ENCODE measurements at regions not wholly inside any gene's neighbourhood (a gene's known extent, or its start where the extent isn't known, plus 50 kb on each side); places are given as distances from the start of the nearest gene placed in this dataset.

DNA sequence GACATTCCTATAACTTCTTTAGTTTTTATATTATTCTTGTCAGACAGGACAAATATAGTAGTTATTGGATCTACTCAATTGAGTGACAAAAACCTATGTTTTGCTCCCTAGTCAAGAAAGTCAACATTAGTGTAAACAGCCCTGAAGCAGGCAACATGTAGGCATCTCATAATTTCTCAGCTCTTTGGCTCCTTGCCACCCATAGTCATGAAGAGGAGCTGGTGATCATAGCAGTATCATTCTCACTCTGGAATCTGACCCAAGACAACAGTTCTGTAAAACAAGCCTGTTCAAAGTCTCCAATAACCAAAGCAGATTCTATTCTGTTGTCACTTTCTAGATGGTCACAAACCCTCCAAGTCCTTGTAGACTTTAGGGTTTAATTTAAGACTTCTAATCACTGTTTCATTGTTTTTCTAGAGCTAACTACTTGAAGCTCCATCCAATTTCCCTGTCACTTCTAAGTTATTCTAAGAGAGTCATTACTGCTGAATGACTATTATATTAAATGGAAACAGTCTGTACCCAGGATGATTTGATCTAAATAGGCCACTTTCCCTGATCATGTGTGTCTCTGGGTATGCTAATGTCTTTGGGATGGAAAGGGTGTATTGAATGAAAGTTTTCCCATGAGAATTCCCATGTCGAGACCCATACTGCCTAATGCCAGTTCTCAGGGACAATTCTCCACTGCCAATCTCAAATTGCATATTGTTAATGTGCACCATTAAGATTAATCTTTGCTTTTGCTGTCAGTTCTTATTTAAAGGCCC, 533.3 kb downstream of the ACTL7B start:
- DNase-seq, result no peak

DNA sequence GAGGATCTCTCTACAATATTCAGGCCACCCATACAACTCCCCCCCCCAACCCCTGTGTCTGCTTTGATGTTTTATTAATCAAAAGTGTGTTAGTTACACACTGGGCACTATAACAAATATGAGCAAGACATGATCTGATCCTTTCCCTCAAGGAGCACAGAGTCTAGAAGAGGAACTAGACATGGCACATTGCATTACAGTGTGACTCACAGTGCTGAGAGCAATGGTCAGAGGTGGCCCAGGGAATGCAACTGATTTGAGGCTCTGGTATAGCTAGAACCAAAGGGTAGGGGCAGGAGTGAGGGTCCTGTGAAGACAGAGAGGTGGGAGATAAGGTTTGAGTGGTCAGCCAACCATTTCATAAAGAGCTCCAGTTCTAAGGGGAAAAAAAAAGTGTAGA, 539.2 kb downstream of the ACTL7B start:
- DNase-seq, result no peak

DNA sequence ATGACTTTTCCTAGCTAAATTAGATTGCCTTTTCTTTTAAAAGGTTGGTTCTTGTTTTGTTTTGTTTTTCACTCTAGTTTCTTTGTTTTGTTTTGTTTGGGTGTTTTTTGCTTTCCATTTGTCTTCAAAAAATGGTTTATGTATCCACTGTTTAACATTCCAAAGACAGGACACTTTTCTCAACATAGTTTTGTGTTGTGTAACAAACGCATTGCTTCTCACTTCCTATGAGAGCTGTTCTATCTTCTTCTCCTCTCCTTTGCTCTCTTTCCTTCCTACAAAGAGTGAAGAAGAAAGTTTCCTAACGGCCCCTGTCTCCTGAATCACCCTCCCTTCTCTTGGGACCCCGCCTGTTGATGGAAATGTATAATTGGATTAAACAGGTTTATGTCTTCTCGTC, 539.7 kb downstream of the ACTL7B start:
- no peak for DNase-seq

DNA sequence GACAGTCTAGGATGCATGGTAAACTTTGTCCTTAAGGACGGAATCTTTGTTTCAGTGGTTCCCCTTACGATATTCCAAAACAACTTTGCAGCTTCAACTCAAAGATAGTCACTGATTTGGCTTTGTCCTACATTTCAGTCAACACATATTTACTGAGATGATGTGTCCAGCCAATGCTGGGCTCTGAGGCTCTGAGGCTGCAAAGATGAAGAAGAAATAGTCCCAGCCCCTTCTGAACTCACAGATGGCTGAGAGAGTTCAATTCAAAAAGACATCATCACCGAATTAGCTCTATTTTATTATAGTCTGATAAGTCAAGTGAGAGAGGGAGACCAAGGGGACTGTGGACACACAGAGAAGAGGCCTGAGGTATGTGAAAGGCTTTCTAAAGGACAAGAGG, 544.0 kb downstream of the ACTL7B start:
- DNase-seq, result no peak

DNA sequence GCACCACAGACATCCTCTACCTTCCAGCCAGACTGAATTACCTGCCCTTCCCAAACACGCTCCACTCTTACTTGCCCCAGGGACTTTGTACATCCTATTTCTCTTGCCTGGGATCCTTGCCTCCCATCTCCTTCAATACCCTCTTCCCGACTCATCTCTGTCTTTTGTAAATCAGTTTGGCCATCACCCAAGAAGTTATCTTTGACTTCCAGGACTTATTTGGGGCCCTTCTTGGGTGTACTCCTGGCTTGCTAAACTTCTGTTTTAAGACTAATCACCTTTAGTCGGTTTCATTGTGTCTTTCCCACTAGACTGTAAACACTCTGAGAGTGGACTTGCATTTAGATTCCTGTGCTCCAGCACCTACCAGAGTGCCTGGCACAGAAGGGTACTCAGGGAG, 545.6 kb downstream of the ACTL7B start:
- no peak for DNase-seq

DNA sequence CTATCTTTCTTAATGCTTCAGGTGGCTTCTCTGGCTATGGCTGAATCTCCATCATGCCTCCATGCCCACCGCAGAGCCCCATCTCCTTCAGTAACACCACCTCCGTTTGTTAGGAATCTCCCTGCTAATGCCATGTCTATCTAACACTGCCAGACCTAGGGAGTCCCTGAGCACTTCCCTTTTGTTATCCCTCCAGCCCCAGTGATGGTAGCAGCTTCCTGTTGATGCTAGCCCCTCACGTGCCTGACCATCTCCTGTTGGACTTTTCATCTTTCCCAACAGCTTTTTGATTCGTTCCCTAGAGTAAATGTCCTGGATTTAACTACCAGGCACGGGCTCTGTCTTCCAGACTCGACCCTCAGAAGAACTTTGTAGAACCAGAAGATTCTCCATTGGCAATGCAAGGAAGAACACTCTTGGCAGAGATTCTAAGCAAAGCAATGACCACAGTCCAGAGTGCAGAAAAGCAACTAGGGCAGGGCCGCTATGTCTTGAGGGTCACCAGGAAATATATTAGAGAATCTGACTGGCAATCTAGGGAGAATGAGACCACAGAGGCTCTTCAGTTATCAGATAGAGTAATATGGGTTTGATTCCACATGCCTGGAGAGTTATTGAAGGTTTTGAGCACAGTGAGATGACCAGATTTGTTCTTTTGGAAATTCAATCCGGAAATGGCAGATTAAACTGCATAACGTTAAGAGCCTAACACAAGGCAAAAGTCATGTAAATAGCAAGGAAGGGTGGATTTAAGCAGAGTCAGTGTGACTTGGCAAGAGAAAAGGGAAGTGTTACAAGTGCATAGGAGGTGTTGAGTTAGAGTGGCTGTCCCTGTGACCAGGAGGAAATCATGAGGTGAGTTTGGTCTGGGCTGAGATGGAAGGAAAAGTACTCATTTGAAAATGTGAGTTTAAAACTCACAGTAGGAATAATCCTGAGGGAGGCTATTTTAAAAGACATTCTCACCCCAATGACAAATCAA, 555.2 kb downstream of the ACTL7B start:
- DNase-seq, result no peak

DNA sequence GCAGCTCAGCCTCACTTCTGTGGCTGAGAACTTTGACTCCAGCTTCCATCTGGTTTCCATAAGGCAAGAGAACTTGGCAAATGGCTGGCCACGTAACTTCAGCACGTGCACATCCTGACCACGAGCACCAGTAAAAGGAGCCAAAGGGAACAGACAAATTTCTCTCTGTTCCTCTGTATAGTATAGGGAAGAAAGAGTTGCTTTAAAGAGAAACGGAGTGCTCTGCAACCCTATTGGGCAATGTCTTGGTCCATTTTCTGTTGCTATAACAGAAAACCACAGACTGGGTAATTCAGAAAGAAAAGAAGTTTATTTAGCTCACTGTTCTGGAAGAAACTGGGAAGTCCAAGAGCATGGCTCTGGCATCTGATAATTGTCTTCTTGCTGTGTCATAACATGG, 558.7 kb downstream of the ACTL7B start:
- no peak for DNase-seq

DNA sequence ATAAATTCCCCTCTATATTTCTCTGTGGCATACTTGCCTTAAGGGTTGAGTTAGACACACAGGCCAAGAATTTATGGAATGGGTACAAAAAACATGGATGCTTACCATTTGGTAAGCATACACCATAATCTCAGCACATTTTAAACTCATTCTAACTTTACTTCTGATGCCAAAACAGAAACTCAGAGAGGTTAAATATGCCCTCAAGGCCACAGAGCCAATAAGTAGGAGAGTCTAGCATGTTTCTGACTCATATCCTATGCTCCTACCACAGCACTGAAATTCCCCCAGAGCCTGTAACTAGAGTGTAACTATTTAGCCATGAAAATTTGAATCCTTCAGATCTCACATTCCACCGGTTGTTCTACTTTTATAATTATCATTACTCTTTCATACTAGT, 559.7 kb downstream of the ACTL7B start:
- no peak for DNase-seq

DNA sequence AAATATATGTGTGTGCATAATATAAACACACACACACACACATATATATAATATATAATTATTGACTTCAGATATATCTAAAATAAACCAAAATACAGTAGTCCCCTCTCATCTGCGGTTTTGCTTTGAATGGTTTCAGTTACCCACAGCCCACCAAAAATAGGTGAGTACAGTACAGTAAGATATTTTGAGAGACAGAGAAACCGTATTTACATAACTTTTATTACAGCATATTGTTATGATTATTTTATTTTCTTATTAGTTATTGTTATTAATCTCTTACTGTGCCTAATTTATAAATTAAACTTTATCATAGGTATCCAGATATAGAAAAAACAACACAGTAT, 564.2 kb downstream of the ACTL7B start:
- DNase-seq, result no peak

DNA sequence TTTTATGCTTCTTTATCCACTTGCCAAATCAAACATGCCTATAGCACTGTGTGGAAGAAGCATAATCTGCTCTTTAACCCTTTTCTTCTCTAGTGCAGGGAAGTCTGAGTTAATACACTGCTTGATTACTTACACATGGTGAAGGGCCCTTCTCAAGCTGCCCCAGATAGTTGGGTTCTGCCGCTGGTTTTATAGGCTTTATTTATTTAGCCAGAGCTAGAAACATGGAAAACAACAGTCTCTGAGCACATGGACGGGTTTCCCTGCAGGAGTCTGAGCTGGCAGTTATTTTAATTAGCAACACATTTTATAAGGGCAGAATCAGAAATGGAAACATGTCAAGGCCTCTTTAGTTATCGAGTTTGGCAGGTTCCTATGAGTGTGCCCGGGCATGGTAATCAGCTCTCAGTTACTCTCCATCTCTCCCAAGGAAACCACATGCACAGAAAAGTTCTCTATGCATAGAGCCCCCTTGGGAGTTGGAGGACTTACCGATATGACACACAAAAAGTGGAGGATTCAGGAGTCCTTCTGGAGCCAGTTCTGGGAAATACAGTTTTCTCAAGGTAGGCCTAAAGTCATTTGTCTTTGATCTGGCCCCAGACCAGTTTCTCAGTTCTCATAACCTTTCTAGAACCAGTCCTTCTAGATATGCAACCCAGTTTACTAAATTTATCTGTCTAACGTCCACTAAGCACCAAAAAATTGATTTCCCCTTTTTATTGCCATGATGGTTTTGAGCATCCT, 564.8 kb downstream of the ACTL7B start:
- peak; percentile 11 for DNase-seq

DNA sequence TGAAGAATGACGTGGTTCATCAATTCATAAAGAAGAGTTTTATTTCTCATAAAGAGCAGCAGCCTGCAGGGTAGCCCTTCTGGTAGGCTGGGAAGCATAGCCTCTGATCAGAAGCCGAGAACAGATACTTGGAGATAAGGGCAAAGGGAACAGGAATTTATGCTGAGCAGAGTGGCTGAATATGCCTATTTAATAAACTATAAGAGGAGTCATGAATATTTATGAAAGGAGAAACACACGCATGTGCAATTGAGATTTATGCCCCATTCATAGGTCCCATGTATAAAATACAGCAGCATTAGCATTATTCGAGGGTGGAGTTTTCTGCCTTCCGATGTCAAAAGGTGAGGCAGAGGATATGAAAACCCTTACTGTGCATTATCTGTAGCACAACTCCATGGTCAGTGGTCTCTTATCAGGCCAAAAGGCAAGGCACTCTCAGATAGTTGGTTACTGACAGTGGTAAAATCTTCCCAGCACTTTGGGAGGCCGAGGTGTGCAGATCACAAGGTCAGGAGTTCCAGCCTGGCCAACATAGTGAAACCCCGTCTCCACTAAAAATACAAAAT, 569.1 kb downstream of the ACTL7B start:
- no peak for DNase-seq

DNA sequence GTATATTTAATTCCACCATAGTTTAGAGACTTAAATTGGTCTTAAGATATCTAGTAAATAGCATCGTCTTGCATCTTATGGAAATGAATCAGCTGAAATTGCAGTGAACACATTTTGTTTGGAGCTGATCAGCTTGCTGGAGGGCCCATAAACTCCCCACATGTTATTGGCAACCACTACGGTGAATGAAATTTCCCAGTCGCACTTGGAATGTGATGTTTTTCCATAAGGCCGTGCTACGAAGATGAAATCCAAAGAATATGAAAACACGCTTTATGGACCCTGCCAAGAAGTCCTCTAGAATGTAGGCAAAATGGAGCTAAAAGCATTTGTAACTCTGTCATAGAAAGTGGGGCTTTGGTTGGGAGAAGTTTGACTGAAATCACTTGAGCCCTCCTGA, 572.1 kb downstream of the ACTL7B start:
- DNase-seq, result no peak

DNA sequence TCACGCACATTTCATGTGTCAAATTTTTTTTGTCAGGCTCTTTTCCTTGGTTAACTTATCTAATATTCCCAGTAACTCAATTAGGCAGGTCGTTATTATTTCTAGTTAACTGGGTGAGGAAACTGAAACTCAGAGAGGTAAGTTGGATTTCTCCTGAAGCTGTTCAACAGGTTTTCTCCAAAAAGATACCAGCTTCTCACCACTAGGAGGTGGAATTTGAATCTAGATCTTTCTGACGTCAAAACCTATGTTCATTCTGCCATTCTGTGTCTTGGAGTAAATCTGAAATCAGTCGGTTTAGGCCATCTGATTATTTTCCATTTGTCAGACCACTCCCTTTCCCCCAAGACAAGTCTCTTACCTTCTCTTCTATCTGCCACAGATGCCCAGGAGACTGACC, 572.9 kb downstream of the ACTL7B start:
- DNase-seq, result no peak

DNA sequence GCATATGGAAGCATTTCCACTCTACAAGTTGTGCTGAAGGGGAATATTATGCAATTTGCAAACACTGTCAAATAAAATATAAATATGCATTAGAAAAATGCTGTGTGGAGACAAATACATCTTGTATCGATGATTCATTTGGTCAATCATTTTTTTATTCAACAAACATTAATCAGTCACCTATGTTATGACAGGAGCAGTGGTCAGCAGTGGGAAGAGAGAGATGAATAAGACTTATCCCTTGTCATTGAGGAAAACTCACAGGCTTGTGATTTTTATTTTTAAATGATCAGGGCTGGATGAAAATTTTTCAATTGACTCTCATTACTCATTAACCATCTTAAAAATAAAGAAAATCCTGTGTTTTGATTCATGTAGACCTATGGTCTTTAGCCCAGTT, 574.1 kb downstream of the ACTL7B start:
- no peak for DNase-seq

DNA sequence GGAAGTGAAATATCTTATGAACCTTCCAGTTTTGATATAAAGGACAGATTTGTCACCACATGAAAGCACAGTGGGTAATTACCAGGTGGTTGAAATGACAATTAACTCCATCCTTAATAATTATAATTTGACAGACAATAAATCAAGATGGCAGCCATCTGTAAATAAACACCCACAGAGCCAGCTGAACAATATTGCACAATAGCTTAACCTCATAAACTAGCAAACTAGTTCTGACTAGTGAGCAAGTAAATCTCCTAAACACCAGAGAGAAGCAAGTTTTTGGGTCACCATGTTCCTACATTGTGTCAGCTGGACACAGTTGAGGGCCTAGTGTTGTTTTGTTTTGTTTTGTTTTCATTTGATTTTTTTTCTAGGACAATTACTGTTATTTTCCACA, 577.4 kb downstream of the ACTL7B start:
- DNase-seq, result peak; percentile 12

DNA sequence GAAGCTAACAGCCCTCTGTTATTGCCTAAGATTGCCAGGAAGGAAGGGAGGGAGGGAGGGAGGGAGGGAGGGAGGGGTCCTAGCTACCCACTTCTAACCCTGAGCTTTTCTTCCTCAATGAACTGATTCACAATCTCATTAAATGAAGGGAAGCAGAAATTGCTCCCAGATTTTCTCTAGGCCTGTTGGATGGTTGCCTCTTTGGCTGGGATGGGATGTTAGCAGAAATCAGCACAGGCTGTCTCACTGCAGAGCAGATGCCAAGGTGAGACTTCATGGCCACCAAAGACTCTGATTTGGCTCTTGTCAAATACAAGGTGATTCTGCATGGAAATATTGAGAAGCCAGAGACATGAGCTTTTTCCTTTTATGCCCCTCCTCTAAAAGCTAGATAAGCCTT, 578.6 kb downstream of the ACTL7B start:
- DNase-seq, result no peak

DNA sequence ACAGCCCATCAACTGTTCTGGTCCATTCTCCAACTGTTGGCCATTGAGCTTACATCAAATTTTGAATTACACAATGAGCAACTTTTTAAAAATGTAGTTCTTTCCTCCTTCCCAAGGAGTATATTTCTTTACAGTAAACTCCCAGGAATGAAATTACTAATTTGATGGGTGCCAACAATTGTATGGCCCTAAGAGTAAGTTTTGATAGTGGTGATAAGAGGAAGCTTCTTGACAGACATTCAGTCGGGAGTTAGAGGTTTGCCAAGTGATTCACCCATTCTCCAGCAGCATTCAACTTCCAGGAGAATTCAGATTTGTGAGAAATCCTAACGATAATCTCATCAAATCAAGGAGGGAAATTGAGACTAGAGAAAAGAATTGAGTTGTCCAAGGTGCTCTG, 579.9 kb downstream of the ACTL7B start:
- no peak for DNase-seq

DNA sequence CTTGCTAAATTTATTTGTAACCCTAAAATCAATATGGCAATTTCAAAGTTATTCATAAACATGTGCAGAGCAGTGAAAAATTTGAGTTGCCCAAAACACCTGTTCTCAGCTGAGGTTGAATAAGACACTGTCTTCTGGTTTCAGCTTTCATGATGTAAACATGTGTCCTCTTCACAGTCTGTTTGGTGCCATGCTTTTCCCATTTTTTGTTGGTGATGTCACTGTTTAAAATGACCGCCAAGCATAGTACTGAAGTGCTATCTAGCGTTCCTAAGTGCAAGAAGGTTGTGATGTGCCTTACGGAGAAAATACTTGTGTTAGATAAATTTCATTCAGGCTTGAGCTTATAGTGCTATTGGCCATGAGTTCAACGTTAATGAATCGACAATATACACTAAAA, 580.8 kb downstream of the ACTL7B start:
- peak; percentile 12 for DNase-seq

DNA sequence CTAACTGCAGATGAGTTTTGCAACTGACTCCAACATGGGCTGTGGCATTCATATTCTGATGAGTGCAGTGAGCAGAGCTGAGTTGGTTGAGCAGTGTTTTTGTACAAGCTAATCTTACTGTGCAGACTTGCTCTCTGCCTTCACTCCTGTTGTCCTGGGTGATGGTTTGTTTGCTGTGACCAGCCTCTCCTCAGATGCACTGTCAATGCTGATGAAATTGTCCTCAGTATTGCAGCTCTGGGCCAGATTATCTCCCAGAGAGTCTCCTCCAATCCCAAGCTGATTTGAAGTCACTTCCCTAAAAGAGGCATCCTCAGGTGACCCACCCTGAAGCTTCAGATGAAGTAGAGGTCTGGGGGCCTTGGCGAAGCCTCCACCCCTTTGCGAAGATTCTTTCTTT, 581.8 kb downstream of the ACTL7B start:
- no peak for DNase-seq

DNA sequence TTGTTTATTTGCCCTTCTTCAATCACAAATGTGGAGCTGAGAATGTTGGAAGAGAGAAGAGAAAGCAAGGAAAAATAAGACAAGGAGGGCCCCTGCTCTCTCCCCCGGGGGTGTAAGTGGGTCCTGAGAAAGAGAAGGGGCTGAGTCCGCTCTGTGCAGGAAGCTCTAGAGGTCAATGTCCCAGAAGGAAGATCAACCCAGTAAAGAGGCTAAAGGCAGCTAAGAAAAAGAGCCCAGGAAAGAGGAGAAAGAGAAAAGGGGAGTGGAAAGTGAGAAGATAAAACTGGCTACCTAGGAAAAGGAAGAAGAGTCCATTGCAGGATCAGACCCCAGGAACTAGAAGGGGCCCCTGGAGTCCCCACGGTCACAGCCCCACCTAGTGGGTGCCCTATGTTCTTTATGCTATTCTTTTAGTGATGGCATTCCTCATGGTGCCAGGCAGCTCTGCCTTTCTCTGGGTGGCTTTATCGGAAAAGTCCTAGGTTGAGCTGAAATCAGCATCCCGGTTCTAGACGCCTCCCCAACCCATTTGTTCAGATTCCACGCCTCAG, 583.4 kb downstream of the ACTL7B start:
- DNase-seq, result peak; percentile 78

DNA sequence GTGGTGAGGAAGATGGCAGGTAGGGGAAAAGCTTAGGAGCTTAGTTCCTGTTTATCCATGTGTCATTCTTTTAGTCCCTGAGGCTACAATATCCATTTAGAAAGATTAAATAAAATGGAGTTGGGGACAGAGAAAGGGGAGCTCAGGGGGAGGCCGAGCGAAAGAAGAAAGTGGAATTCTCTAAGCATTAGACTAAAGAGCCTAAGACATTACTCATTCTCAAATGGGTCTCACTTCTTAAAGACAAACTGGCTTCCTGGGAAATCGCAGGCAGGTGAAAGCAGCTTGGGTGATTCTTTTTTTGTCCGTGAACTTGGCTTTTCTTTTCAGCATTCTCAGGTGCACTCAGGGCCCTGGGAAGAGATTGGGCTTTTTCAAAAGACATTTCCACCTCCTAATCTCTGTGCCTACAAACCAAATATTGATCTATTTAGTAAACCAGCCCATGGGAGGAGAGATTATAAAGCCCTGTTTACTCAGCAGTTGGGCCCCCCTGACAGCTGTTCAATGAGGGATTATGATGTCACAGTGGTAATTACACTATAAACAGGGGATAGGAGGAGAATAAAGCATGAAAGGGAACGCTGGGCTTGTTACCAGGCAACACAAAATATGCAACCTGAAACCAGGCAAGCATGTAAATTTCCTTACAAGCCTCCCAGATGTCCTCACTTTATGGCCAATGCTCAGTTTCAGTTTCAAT, 584.0 kb downstream of the ACTL7B start:
- DNase-seq, result peak; percentile 95

DNA sequence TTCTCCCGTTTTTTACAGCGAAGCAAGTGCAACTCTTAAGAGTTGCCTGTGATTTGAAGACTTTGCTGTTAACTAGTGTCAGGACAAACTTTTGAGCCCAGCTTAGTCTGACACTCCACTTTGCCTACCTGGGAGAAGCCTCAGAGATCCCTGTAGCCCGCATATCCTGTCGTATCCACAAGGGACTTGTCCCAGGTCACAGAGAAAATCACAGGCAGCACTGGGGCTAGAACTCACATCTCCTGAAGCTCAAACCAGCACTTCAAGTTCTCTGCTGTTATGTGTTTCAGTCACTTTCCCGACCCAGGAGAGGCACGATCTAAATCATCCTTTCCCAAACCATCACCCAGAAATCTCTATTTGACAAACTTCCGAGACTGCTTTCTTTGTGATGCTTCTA, 584.5 kb downstream of the ACTL7B start:
- DNase-seq, result no peak
